K562 (cell line): ENCODE measurements at regions not wholly inside any gene's neighbourhood (a gene's known extent, or its start where the extent isn't known, plus 50 kb on each side); places are given as distances from the start of the nearest gene placed in this dataset.

Source experiments
- CREB1 ChIP-seq, 2 experiments: sonication (generic) in 1 of 2; formaldehyde crosslinking in 1 of 2; IDR thresholded peaks; 2 replicates each; pipeline versions ENCODE4 v1.6.1 to v1.8.0; 2012 to 2022; ENCODE audit warnings: inconsistent platforms in 1 of 2, mild to moderate bottlenecking in 1 of 2, missing genetic modification reagents in 1 of 2, moderate library complexity in 1 of 2
- CREM ChIP-seq: IDR thresholded peaks from 2 replicates; pipeline ENCODE4 v1.6.1; 2014; ENCODE audit warnings: antibody characterized with exemption, low read depth
- CTCF ChIP-seq, 3 experiments: IDR thresholded peaks in 2 of 3; conservative IDR thresholded peaks in 1 of 3; 2 replicates each; pipeline ENCODE4 v1.5.1; 2011 to 2012; ENCODE audit warnings: low read length in 3 of 3, mild to moderate bottlenecking in 3 of 3, control low read depth in 2 of 3, improper control_type of control experiment in 1 of 3, inconsistent platforms in 1 of 3, low read depth in 1 of 3, mixed read lengths in 1 of 3, moderate library complexity in 1 of 3; ENCODE audit not compliant: insufficient read depth in 2 of 3
- FOXP1 ChIP-seq: sonication (generic); formaldehyde crosslinking; IDR thresholded peaks from 2 replicates; pipeline ENCODE4 v1.8.0; 2022; ENCODE audit warnings: mild to moderate bottlenecking, missing genetic modification reagents
- HOXB6 ChIP-seq: fragments of 250-450 bp; sonication (Bioruptor Pico); IDR thresholded peaks from 2 replicates; pipeline ENCODE4 v1.5.1; 2022; ENCODE audit warnings: mild to moderate bottlenecking, borderline replicate concordance
- POLR2AphosphoS2 ChIP-seq: IDR thresholded peaks from 2 replicates; pipeline ENCODE4 v1.6.1; 2012; ENCODE audit warnings: low read length, improper control_type of control experiment
- SMAD1 ChIP-seq: fragments of 150-350 bp; IDR thresholded peaks from 2 replicates; pipeline ENCODE4 v1.6.1; 2014; ENCODE audit warnings: low read length, low read depth; ENCODE audit not compliant: partially characterized antibody
- TAF1 ChIP-seq: IDR thresholded peaks from 2 replicates; pipeline ENCODE4 v1.6.1; 2011; ENCODE audit warnings: mild to moderate bottlenecking, low read length, moderate library complexity; ENCODE audit not compliant: insufficient read depth, control insufficient read depth, severe bottlenecking; ENCODE audit errors: extremely low read depth
- ZBTB33 ChIP-seq: sonication (generic); formaldehyde crosslinking; IDR thresholded peaks from 2 replicates; pipeline ENCODE4 v1.8.1; 2023; ENCODE audit warnings: mild to moderate bottlenecking, missing genetic modification reagents
- ZBTB8A ChIP-seq: fragments of 450-650 bp; IDR thresholded peaks from 2 replicates; pipeline ENCODE4 v1.6.1; 2018; ENCODE audit warnings: mild to moderate bottlenecking, moderate library complexity; ENCODE audit not compliant: partially characterized antibody

DNA sequence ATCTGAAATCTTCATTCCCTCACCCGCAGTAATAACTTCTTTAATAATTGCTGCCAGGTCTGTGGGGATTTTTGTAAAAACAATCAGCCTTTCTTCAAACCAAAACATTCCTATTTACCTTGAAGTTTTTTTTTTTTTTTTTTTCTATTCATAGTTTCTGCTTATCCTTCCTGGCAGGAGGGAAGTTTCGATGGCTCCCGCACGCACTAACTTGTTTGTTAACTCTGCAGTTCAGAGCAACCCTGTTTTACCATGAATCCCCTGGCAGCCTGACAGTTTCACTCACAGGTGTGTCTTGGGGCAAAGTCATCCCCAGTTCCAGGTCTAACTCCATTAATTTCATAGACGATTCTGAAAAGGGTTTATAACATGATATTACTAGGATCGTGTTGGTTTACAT is 149.3 kb downstream of the KLF6 start:
- no peak for TF ChIP-seq ZBTB8A
- TF ChIP-seq SMAD1, result no peak
- TF ChIP-seq CTCF (IDR thresholded peaks at IDR 0.05 in 2 of 3, conservative IDR thresholded peaks at IDR 0.05 in 1 of 3; ENCODE audit: insufficient read depth in 2 of 3, low read depth in 1 of 3, low read length in 3 of 3), result no peak
- TF ChIP-seq ZBTB33 (CRISPR knock-in tag), result no peak
- TF ChIP-seq TAF1, result no peak
- TF ChIP-seq CREM, result no peak
- TF ChIP-seq HOXB6 (CRISPR knock-in tag), result no peak
- TF ChIP-seq FOXP1, result no peak
- no peak for TF ChIP-seq POLR2AphosphoS2
- no peak for TF ChIP-seq CREB1 (IDR thresholded peaks at IDR 0.05)
- no peak for TF ChIP-seq CREB1 (CRISPR knock-in tag; IDR thresholded peaks at IDR 0.05)
